Keratinocyte (primary cell): ENCODE measurements at regions not wholly inside any gene's neighbourhood (a gene's known extent, or its start where the extent isn't known, plus 50 kb on each side); places are given as distances from the start of the nearest gene placed in this dataset.

Experiments
- EZH2 ChIP-seq: IDR thresholded peaks from one replicate; pipeline ENCODE4 v1.6.1; 2012; ENCODE audit warnings: inconsistent platforms, mild to moderate bottlenecking, low read length, moderate library complexity
- TF ChIP-seq, protein P1 (sequence below), 3 experiments: IDR thresholded peaks in 1 of 3; conservative IDR thresholded peaks in 1 of 3; optimal IDR thresholded peaks in 1 of 3; 2 replicates in 2 of 3; 3 replicates in 1 of 3; pipeline versions ENCODE3 to v1.5.1; 2011; ENCODE audit warnings: low read length in 3 of 3, mild to moderate bottlenecking in 3 of 3, moderate library complexity in 2 of 3, control low read depth in 1 of 3, inconsistent platforms in 1 of 3; ENCODE audit not compliant: insufficient read depth in 2 of 3; ENCODE audit errors: extremely low read depth in 1 of 3

DNA sequence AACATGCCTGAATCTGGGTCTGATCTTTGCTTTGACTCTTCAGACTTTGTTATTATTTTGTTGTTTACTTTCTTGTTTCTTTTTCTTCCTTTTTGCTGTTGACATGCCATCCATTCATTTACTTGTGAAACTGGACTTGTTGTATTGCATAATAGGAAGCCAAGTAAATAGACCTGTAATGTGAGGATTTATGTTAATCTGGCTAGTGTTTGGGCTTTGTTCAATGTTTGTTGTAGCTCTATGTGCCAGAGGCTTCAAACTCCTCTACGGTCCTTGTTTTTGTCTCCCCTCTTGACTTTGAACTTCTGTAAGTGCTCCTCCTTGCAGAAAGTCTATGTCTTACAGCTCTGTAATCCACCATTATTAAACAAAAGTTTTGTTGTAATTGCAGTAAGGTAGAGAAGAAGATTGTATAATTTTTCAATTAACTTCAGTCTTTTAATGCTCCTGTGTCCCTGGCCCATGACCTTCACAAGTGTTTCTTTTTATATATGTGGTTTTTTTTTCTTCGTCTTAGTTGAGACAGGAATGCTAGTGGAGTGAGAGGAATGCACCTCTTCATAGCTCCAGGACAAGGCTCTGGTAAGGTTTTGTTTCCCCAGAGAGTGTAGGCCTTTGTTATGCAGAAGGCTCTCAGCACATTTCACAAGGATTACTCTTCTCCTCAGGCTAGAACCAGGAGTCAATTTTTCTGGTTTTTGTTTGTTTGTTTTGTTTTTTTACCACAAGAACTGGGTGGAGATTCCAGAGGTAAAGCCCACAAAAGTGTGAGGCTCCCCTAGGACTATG is 1061.8 kb upstream of the CITED2 start:
- TF ChIP-seq, protein P1, sequence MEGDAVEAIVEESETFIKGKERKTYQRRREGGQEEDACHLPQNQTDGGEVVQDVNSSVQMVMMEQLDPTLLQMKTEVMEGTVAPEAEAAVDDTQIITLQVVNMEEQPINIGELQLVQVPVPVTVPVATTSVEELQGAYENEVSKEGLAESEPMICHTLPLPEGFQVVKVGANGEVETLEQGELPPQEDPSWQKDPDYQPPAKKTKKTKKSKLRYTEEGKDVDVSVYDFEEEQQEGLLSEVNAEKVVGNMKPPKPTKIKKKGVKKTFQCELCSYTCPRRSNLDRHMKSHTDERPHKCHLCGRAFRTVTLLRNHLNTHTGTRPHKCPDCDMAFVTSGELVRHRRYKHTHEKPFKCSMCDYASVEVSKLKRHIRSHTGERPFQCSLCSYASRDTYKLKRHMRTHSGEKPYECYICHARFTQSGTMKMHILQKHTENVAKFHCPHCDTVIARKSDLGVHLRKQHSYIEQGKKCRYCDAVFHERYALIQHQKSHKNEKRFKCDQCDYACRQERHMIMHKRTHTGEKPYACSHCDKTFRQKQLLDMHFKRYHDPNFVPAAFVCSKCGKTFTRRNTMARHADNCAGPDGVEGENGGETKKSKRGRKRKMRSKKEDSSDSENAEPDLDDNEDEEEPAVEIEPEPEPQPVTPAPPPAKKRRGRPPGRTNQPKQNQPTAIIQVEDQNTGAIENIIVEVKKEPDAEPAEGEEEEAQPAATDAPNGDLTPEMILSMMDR (optimal IDR thresholded peaks at IDR 0.05 in 1 of 3, IDR thresholded peaks at IDR 0.05 in 1 of 3, conservative IDR thresholded peaks at IDR 0.05 in 1 of 3; ENCODE audit: extremely low read depth in 1 of 3, insufficient read depth in 2 of 3, low read length in 3 of 3): no peak
- TF ChIP-seq EZH2: no peak
